ENCODE measurements at regions not wholly inside any gene's neighbourhood (a gene's known extent, or its start where the extent isn't known, plus 50 kb on each side); places are given as distances from the start of the nearest gene placed in this dataset.

GRCh38 chr1:38740487-38740886, 119.1 kb downstream of the RRAGC start:
- Histone ChIP-seq H3K4me2 (ENCODE audit: extremely low read depth, insufficient read depth, low read length) (no peak overlapping the region), H3K36me3 (ENCODE audit: control insufficient read depth, insufficient read depth, low read length) (no peaks in the 10 kb centered on the region), H3K9ac (ENCODE audit: insufficient read depth, low read length) (no peak overlapping the region), H3K4me1 (ENCODE audit: control insufficient read depth, extremely low read depth, insufficient read depth, low read length) (no peaks in the 10 kb centered on the region), H3K27me3 (ENCODE audit: control insufficient read depth, insufficient read depth, low read length) (no peaks in the 10 kb centered on the region), H2AFZ (ENCODE audit: low read length) (no peak overlapping the region), H3K9me3 (ENCODE audit: control insufficient read depth, insufficient read depth, low read depth, low read length) (no peaks in the 10 kb centered on the region), H3K27ac (ENCODE audit: insufficient read depth, low read length) (no peak overlapping the region), H3K79me2 (ENCODE audit: control insufficient read depth, insufficient read depth, low read length) (no peaks in the 10 kb centered on the region), H3K4me3 (replicated peaks in 1 of 4; ENCODE audit: control extremely low read depth in 1 of 4, insufficient read depth in 1 of 4, low read depth in 3 of 4, low read length in 4 of 4) (no peak overlapping the region), H4K20me1 (ENCODE audit: control insufficient read depth, extremely low read depth, insufficient read depth, low read length) (no peaks in the 10 kb centered on the region)
- peak in 1 of 2 donors; percentile 59 for DNase-seq (ENCODE audit: low read depth in 2 of 2)
- no peak for TF ChIP-seq CTCF (conservative IDR thresholded peaks at IDR 0.05 in 1 of 2, IDR thresholded peaks at IDR 0.05 in 1 of 2; ENCODE audit: low read depth in 1 of 2, low read length in 2 of 2)
- TF ChIP-seq EZH2 (IDR thresholded peaks at IDR 0.05; ENCODE audit: low read length, missing control alignments), result no peak

GRCh38 chr1:38738207-38738606, 121.4 kb downstream of the RRAGC start:
- Histone ChIP-seq H3K36me3 (ENCODE audit: control insufficient read depth, insufficient read depth, low read length) (no peaks in the 10 kb centered on the region), H3K9ac (ENCODE audit: insufficient read depth, low read length) (no peak overlapping the region), H3K4me1 (ENCODE audit: control insufficient read depth, extremely low read depth, insufficient read depth, low read length) (no peaks in the 10 kb centered on the region), H3K79me2 (ENCODE audit: control insufficient read depth, insufficient read depth, low read length) (no peaks in the 10 kb centered on the region), H3K27me3 (ENCODE audit: control insufficient read depth, insufficient read depth, low read length) (no peaks in the 10 kb centered on the region), H4K20me1 (ENCODE audit: control insufficient read depth, extremely low read depth, insufficient read depth, low read length) (no peaks in the 10 kb centered on the region), H3K4me2 (ENCODE audit: extremely low read depth, insufficient read depth, low read length) (no peak overlapping the region), H3K9me3 (ENCODE audit: control insufficient read depth, insufficient read depth, low read depth, low read length) (no peaks in the 10 kb centered on the region), H3K27ac (ENCODE audit: insufficient read depth, low read length) (no peak overlapping the region), H2AFZ (ENCODE audit: low read length) (no peak overlapping the region), H3K4me3 (replicated peaks in 1 of 4; ENCODE audit: control extremely low read depth in 1 of 4, insufficient read depth in 1 of 4, low read depth in 3 of 4, low read length in 4 of 4) (no peak overlapping the region)
- DNase-seq (ENCODE audit: low read depth in 2 of 2), result no peak
- TF ChIP-seq EZH2 (IDR thresholded peaks at IDR 0.05; ENCODE audit: low read length, missing control alignments), result no peak

- no peaks in the 10 kb centered on the region for H3K27me3 ChIP-seq (ENCODE audit: control insufficient read depth, insufficient read depth, low read length)
- TF ChIP-seq CTCF (conservative IDR thresholded peaks at IDR 0.05 in 1 of 2, IDR thresholded peaks at IDR 0.05 in 1 of 2; ENCODE audit: low read depth in 1 of 2, low read length in 2 of 2), result no peak
- H3K27ac ChIP-seq (ENCODE audit: insufficient read depth, low read length), result no peak overlapping the region
- DNase-seq (ENCODE audit: low read depth in 2 of 2), result no peak
- no peaks in the 10 kb centered on the region for H3K9me3 ChIP-seq (ENCODE audit: control insufficient read depth, insufficient read depth, low read depth, low read length)
- no peak overlapping the region for H3K4me2 ChIP-seq (ENCODE audit: extremely low read depth, insufficient read depth, low read length)
- H3K79me2 ChIP-seq (ENCODE audit: control insufficient read depth, insufficient read depth, low read length), result no peaks in the 10 kb centered on the region
- no peaks in the 10 kb centered on the region for H4K20me1 ChIP-seq (ENCODE audit: control insufficient read depth, extremely low read depth, insufficient read depth, low read length)
- no peak overlapping the region for H3K9ac ChIP-seq (ENCODE audit: insufficient read depth, low read length)
- H3K4me3 ChIP-seq (replicated peaks in 1 of 4; ENCODE audit: control extremely low read depth in 1 of 4, insufficient read depth in 1 of 4, low read depth in 3 of 4, low read length in 4 of 4), result no peak overlapping the region
- no peaks in the 10 kb centered on the region for H3K36me3 ChIP-seq (ENCODE audit: control insufficient read depth, insufficient read depth, low read length)
- no peaks in the 10 kb centered on the region for H3K4me1 ChIP-seq (ENCODE audit: control insufficient read depth, extremely low read depth, insufficient read depth, low read length)
- H2AFZ ChIP-seq (ENCODE audit: low read length), result no peak overlapping the region
Measured at GRCh38 chr1:38736399-38736798, 123.2 kb downstream of the RRAGC start.

Data from fibroblast of lung (primary cell).